Stomach (tissue), 4 donors: ENCODE measurements at regions not wholly inside any gene's neighbourhood (a gene's known extent, or its start where the extent isn't known, plus 50 kb on each side); places are given as distances from the start of the nearest gene placed in this dataset.

ENCODE experiments used
- CTCF ChIP-seq, 7 experiments: fragments of 450-650 bp in 4 of 7; fragments of 200-600 bp in 3 of 7; sonication (generic) in 3 of 7; IDR thresholded peaks; one replicate each; pipeline ENCODE4 v1.5.1; 2016 to 2019; ENCODE audit warnings: antibody characterized with exemption in 7 of 7, control low read depth in 2 of 7, mild to moderate bottlenecking in 1 of 7
- EP300 ChIP-seq: sonication (generic); formaldehyde crosslinking; IDR thresholded peaks from one replicate; pipeline ENCODE4 v1.6.1; 2017; ENCODE audit warnings: antibody characterized with exemption
- POLR2A ChIP-seq, 4 donors: fragments of 450-650 bp; IDR thresholded peaks; one replicate each; pipeline ENCODE4 v1.6.1; 2016; ENCODE audit warnings: antibody characterized with exemption in 4 of 4, control low read depth in 2 of 4, mild to moderate bottlenecking in 1 of 4, moderate library complexity in 1 of 4
- POLR2AphosphoS5 ChIP-seq, 3 donors: sonication (generic); formaldehyde crosslinking; IDR thresholded peaks; one replicate each; pipeline ENCODE4 v1.6.1; 2016; ENCODE audit warnings: antibody characterized with exemption in 3 of 3

GRCh38 chr10:107583974-107584373 lies 419.5 kb upstream of the SORCS1 start:
- TF ChIP-seq CTCF (IDR thresholded peaks at IDR 0.05) (no peak), POLR2A (IDR thresholded peaks at IDR 0.05) (no peak), POLR2AphosphoS5 (IDR thresholded peaks at IDR 0.05) (no peak), EP300 (no peak)
